OCI-LY7 (cell line): ENCODE measurements at regions not wholly inside any gene's neighbourhood (a gene's known extent, or its start where the extent isn't known, plus 50 kb on each side); places are given as distances from the start of the nearest gene placed in this dataset.

ENCODE experiments used
- BruUV-seq: library from RNA; stranded (reverse); fragments of 400-500 nt; replicated peaks from 2 replicates; lab custom pipeline; 2021; lab: Mats Ljungman, UMichigan
- CTCF ChIA-PET: fragments of 300-600 bp; sonication (Branson Sonifier 250); formaldehyde crosslinking; loops from one replicate; lab custom pipeline; 2022; ENCODE audit warnings: antibody characterized with exemption; ENCODE audit not compliant: unreplicated experiment; lab: Charles Lee
- POLR2A ChIA-PET: fragments of 300-600 bp; sonication (Branson Sonifier 250); formaldehyde crosslinking; loops from one replicate; lab custom pipeline; 2022; ENCODE audit warnings: antibody characterized with exemption; lab: Charles Lee
- DNase-seq: peaks from one replicate; pipeline ENCODE4 v3.0.0-alpha.2; 2015; ENCODE audit warnings: low spot score
- H2AFZ ChIP-seq: fragments of 200-600 bp; sonication (generic), shearing (Covaris generic); 2 replicates; pipeline ENCODE4 v1.6.1; 2014; ENCODE audit warnings: mild to moderate bottlenecking, antibody characterized with exemption, low read length, moderate library complexity
- H3K27ac ChIP-seq: fragments of 200-600 bp; sonication (generic); 2 replicates; pipeline ENCODE4 v1.5.1; 2014; ENCODE audit warnings: mixed run types, low read depth, mild to moderate bottlenecking, moderate library complexity, low read length, inconsistent platforms; ENCODE audit not compliant: poor library complexity, severe bottlenecking
- H3K36me3 ChIP-seq: fragments of 200-600 bp; sonication (generic); 2 replicates; pipeline ENCODE4 v1.6.1; 2014; ENCODE audit warnings: mild to moderate bottlenecking, antibody characterized with exemption, low read length, moderate library complexity, mixed read lengths; ENCODE audit not compliant: insufficient read depth
- H3K4me1 ChIP-seq: fragments of 200-600 bp; sonication (generic); 2 replicates; pipeline ENCODE4 v1.5.1; 2014; ENCODE audit warnings: mild to moderate bottlenecking, low read length; ENCODE audit not compliant: insufficient read depth, poor library complexity, severe bottlenecking
- H3K4me2 ChIP-seq: fragments of 200-600 bp; sonication (generic); 2 replicates; pipeline ENCODE4 v1.6.1; 2014; ENCODE audit warnings: mild to moderate bottlenecking, low read length
- H3K4me3 ChIP-seq: fragments of 200-600 bp; sonication (generic); 2 replicates; pipeline ENCODE4 v1.5.1; 2014; ENCODE audit warnings: mild to moderate bottlenecking, low read depth, low read length; ENCODE audit not compliant: poor library complexity, severe bottlenecking
- H3K79me2 ChIP-seq: fragments of 200-600 bp; sonication (generic); 2 replicates; pipeline ENCODE4 v1.6.1; 2016; ENCODE audit warnings: low read depth, mild to moderate bottlenecking, low read length, moderate library complexity, mixed read lengths; ENCODE audit not compliant: insufficient read depth
- H3K9me2 ChIP-seq: fragments of 200-600 bp; sonication (generic); 2 replicates; pipeline ENCODE4 v1.6.1; 2016; ENCODE audit warnings: mild to moderate bottlenecking, low read length, mixed read lengths; ENCODE audit not compliant: insufficient read depth
- H3K9me3 ChIP-seq: fragments of 200-600 bp; sonication (generic); 2 replicates; pipeline ENCODE4 v1.6.1; 2014; ENCODE audit warnings: mild to moderate bottlenecking, mixed run types, low read length, mixed read lengths
- H4K20me1 ChIP-seq: fragments of 200-600 bp; sonication (generic); 2 replicates; pipeline ENCODE4 v1.6.1; 2014; ENCODE audit warnings: mild to moderate bottlenecking, antibody characterized with exemption, low read length, moderate library complexity, mixed read lengths; ENCODE audit not compliant: insufficient read depth
- CTCF ChIP-seq: fragments of 200-600 bp; sonication (generic); conservative IDR thresholded peaks from 2 replicates; pipeline ENCODE4 v1.5.1; 2014; ENCODE audit warnings: mild to moderate bottlenecking, antibody characterized with exemption, low read length, moderate library complexity, mixed read lengths
- EZH2phosphoT487 ChIP-seq: fragments of 200-600 bp; sonication (generic); IDR thresholded peaks from 2 replicates; pipeline ENCODE4 v1.6.1; 2018; ENCODE audit warnings: low read depth, borderline replicate concordance, mild to moderate bottlenecking, mixed run types, antibody characterized with exemption, low read length, moderate library complexity, mixed read lengths
- intact Hi-C: fragments of 100-400 bp; cut with micrococcal nuclease; formaldehyde crosslinking; loops from one replicate; pipeline ENCODE4 v1.10.0; 2022; ENCODE audit not compliant: unreplicated experiment

- no peak for TF ChIP-seq EZH2phosphoT487
- TF ChIP-seq CTCF = no peak
- H2AFZ ChIP-seq = no peak overlapping the region
- no peak overlapping the region for H3K27ac ChIP-seq
- no peak for DNase-seq
- H3K36me3 ChIP-seq = no peaks in the 10 kb centered on the region
- H4K20me1 ChIP-seq = no peaks in the 10 kb centered on the region
- no peak overlapping the region for H3K4me3 ChIP-seq
- ChIA-PET POLR2A (interaction anchor here (0.8 kb wide), 1 partner anchor 14 kb away, joined by 4 read pairs; no protein-coding TSS in a partner anchor), CTCF (no interaction called here)
- H3K9me2 ChIP-seq = no peaks in the 10 kb centered on the region
- intact Hi-C loops = no loop called here
- H3K4me1 ChIP-seq = no peaks in the 10 kb centered on the region
- H3K79me2 ChIP-seq = no peaks in the 10 kb centered on the region
- no TSS peak for BruUV-seq
- H3K9me3 ChIP-seq = no peaks in the 10 kb centered on the region
- no peak overlapping the region for H3K4me2 ChIP-seq
Measured at GRCh38 chr20:22100686-22101085, 395.2 kb downstream of the PAX1 start.

GRCh38 chr20:22099348-22099747 is 393.9 kb downstream of the PAX1 start:
- H3K36me3 ChIP-seq = no peaks in the 10 kb centered on the region
- CTCF ChIA-PET = no interaction called here

More at GRCh38 chr20:22099348-22099747, 393.9 kb downstream of the PAX1 start:
- Histone ChIP-seq H3K9me2 (no peaks in the 10 kb centered on the region), H3K79me2 (no peaks in the 10 kb centered on the region), H3K4me1 (no peaks in the 10 kb centered on the region), H3K4me2 (no peak overlapping the region), H2AFZ (no peak overlapping the region), H4K20me1 (no peaks in the 10 kb centered on the region), H3K27ac (no peak overlapping the region), H3K9me3 (no peaks in the 10 kb centered on the region), H3K4me3 (no peak overlapping the region)
- DNase-seq = no peak
- intact Hi-C loops = loop anchor here (2.0 to 5.0 kb wide), 2 partner anchors 382 to 471 kb away; no protein-coding TSS in a partner anchor
- POLR2A ChIA-PET = no interaction called here
- TF ChIP-seq EZH2phosphoT487 (no peak), CTCF (no peak)
- BruUV-seq = no TSS peak
